GM04503 (cell line): ENCODE measurements at regions not wholly inside any gene's neighbourhood (a gene's known extent, or its start where the extent isn't known, plus 50 kb on each side); places are given as distances from the start of the nearest gene placed in this dataset.
A peak's percentile ranks its signal among the peaks of the same experiment; 100 is the strongest.
"Not testable (repeated sequence)": the region's sequence is repeated elsewhere in the genome, so short reads cannot be mapped to it uniquely, and the experiment has no call there.

Source experiments
- DNase-seq: peaks from one replicate; pipeline ENCODE4 v3.0.0-alpha.2; 2012; ENCODE audit warnings: low read depth

DNA sequence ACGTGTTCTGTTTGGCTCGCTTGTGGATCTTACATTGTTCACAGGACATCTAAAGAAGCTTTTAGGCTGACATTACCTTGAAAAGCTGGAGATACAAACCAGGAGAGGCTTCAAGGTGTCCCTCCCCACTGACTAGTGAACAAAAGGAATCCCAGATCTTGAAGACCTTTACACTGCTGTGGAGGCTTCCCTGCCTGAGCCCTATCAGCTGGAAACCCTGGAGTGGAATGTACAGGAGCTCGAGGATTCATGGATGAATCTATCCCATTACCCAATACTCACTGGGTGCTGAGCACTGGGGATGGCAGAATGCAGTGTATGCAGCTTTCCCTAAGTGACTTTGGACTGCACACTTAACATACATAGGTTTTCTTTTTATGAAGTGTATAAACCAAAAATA is 82.3 kb upstream of the MFGE8 start:
- DNase-seq, result no peak

DNA sequence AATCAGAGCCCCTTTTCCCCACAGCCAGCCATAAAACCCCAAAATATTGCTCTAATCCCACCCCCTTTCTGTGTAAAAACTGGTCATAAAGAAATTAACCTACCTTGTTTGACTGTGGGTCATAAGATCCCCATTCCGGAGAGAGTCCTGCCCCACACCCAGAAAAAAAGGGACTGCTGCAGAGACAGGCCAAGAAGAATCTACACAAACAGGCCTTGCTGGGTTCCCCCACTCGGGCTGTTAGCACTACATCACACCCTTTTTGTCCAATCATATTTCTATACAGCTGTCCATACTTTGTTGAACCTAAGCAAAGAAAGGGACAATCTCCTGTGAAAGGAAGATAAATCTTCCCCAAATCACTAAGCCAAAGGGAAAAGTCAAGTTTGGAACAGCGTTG is 84.4 kb upstream of the MFGE8 start:
- DNase-seq, result no peak

DNA sequence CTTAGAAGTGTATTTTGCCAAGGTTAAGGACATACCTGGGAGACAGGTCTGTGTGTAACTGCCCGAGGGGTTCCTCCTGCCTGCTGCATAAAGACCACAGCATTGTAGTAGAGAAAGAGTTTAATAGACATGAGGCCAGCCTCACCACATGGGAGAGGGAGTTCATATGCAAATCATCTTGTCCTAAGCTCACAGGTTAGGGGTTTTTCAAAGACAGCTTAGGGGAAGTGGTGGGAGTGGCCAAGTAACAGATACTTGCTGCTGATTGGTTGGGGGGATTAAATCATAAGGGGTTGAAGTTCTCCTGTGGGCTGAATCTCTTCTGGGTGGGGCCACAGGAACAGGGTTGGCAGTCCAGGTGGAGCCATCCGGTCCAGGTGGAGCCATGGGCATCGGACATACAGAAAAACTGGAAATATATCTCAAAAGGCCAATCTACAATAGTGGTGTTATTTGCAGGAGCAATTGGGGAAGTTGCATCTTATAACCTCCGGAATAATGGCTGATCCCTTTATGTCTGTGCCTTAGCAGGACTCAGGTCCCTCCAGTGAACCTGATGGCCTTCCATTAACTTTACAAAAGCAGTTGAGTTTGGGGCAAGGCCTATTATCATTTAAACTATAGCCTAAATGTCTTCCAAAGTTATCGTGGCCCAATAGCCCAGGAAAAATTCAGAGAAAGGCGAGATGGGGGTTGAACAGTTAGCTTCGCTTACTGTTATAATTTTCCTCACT is 86.0 kb upstream of the MFGE8 start:
- DNase-seq, result no peak

DNA sequence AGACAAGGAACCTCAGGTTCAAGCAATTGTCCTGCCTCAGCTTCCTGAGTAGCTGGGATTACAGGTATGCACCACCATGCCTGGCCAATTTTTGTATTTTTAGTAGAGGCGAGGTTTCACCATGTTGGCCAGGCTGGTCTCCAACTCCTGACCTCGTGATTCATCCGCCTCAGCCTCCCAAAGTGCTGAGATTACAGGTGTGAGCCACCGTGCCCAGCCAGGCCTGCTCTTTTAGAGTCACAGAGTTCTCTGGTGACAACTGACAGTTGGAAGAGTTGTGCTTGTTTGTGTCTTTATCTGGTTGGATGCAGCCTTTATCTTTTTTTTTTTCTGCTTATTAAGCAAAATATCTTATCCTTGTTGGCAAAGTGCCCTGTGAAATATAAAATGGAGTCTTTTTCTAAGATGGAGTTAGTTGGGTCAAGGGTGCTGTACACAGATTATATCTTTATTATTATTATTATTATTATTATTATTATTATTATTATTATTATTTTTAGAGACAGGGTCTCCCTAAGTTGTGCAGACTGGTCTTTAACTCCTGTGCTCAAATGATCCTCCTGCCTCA is 86.5 kb upstream of the ABHD2 start:
- DNase-seq, result not testable (repeated sequence)

GRCh38 chr15:89002281-89002761 is 85.9 kb upstream of the ABHD2 start:
- no peak for DNase-seq

DNA sequence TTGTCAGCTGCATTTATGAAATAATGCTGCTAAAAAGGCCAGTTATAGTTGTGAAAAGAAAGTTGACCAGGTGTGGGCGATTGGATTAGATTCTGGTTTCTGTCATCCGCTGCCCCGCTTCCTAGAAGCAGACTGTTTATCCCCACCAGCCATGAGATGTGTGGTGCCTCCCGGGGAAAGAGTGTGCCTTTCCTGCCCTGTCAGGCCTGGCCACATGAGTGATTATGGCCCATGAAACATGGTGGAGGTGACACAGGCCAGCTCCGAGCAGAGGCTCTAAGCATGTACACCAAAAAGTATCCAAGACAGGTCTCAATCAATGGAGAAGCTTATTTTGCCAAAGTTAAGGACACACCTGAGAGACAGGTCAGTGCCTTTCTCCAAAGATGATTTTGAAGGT is 85.4 kb upstream of the ABHD2 start:
- DNase-seq, result no peak

DNA sequence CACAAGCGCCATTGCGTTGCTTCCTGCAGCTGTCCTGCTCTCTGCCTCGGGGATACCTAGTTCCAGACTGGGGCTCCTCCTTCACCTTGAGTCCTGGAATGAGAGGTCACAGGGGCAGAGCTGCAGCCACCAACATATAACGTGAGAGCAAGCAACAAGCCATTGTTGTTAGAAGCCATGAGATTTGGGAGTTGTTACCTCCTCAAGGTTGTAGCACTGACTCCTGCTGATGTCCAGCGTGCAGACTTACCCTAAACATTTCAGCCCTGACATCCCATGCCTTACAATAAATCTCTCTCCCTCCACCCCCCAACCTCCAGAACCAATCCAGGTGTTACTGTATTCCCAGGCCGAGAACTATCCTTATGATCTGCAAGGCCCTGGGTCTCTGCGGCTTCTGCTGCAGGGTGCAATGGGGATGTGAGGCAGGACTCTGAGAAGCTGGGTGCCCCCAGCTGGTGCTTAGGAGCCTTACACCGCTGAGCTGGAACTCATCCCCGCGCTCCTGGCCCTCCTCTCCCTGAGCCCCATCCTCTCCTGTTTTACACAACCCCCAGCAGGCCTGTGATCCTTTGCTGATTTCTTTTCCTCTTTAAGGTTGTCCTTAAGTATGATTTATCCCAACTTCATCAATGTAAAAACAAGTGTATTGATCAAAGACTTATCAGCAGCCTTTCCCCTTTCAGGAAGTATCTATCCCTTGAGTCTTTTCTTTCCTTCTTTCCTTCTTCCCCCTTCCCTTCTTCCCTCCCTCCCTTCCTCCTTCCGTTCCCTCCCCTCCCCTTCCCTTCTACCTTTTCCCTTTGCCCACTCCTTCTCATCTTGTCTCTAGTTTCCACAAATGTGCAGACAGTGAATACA is 84.2 kb upstream of the ABHD2 start:
- DNase-seq, result no peak

- no peak for DNase-seq
Observed at GRCh38 chr15:89004726-89005030, 83.6 kb upstream of the ABHD2 start.

DNA sequence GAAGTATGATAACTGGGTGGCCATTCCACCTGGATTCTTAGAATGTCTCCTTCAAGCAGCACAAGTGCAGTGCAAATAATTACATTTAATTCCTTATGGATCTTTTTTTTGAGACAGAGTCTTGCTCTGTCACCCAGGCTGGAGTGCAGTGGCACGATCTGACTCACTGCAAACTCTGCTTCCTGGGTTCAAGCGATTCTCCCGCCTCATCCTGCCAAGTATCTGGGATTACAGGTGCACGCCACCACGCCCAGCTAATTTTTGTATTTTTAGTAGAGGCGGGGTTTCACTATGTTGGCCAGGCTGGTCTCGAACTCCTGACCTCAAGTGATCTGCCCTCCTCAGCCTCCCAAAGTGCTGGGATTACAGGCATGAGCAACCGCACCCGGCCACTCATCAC is 80.7 kb upstream of the ABHD2 start:
- DNase-seq, result not testable (repeated sequence)

DNA sequence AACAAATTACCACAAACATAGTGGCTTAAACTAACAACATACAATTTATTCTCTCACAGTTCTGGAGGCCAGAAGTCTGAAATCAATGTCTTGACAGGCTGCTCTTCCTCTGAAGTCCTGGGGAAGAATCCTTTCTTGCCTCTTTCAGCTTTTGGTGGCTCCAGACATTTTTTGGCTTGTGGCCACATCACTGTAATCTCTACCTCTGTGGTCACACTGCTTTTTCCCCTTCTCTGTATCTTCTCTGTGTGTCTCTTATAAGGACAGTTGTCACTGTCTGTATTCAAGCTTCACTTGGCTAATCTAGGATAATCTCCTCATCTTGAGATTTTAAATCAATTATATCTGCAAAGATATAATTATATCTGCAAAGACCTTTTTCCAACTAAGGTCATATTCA is 80.3 kb upstream of the ABHD2 start:
- DNase-seq, result no peak

GRCh38 chr15:89009080-89009479 is 79.2 kb upstream of the ABHD2 start:
- no peak for DNase-seq

- no peak for DNase-seq
Observed at GRCh38 chr15:89015412-89016097, 72.7 kb upstream of the ABHD2 start.

DNA sequence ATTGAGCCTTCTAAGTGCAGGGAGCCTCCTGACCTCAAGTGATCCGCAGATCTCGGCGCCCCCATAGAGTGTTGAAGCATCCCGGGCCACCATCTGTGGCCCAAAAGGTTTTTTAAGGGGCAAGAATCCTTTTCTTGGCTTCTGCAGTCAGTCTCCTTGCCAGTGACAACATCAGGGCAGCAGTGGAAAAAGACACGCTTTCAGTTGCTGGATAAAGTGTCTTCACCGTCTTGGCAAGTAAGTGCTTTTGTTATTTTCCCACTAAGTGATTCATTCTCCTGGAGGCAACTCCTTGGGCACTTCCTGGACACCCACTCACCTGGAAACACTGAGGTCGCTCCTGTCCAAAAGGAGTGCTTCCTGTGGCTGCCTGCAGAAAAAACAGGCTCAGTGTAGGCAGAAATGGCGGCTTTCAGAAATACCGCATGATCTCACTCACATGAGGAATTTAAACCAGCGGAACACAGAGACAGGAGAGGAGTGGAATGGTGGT is 71.7 kb upstream of the ABHD2 start:
- no peak for DNase-seq

GRCh38 chr15:89017370-89018066 is 70.7 kb upstream of the ABHD2 start:
- DNase-seq, result peak; percentile 68

- peak; percentile 79 for DNase-seq
Observed at GRCh38 chr15:89018207-89018606, 70.0 kb upstream of the ABHD2 start.

- DNase-seq, result no peak
Observed at GRCh38 chr15:89019436-89019835, 68.8 kb upstream of the ABHD2 start.

DNA sequence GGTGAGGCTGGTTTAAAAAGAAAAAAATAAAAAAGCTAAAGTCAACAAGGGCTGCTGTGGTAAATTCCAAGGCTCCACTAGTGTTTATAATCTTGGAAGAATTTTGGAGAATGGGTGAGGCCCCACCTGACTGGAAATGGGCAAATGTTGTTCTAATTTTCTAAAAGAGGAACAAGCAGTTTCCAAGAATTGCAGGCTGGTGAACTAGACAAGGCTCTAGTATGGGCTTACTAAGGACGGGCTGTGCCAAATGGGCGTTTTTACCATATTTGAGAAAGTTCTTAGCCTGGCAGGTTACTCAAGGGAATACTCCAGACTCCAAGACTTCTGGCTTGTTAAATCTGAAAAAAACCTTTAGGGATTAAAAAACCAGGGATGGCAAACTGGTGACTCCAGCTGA is 67.0 kb upstream of the ABHD2 start:
- DNase-seq, result no peak

- DNase-seq, result not testable (repeated sequence)
Observed at GRCh38 chr15:89021886-89022285, 66.4 kb upstream of the ABHD2 start.

- DNase-seq, result no peak
Observed at GRCh38 chr15:89023311-89023961, 64.8 kb upstream of the ABHD2 start.

DNA sequence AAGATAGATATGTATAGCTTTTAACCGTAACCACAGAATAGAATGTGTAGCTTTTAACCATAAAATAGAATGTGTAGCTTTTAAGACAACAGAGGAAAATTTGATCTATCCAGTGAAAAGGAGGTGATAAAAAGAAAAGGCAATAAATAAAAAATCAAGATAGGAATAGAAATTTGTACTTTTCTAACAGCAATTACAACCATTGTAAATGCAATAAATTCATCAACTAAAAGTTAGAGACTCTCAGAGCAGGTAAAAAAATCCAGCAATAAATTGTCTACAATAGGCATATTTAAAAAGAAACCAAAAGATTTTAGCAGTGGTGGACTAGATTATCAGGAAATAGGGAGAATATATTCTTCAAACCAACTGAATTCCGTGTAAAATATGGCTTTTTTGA is 63.8 kb upstream of the ABHD2 start:
- no peak for DNase-seq

GRCh38 chr15:89026167-89026566 is 62.1 kb upstream of the ABHD2 start:
- no peak for DNase-seq
